GM23338 (cell line): ENCODE measurements at regions not wholly inside any gene's neighbourhood (a gene's known extent, or its start where the extent isn't known, plus 50 kb on each side); places are given as distances from the start of the nearest gene placed in this dataset.

Source experiments
- CTCF ChIP-seq, 2 experiments: fragments of 200-600 bp in 1 of 2; sonication (generic) in 1 of 2; conservative IDR thresholded peaks; 2 replicates each; pipeline versions ENCODE4 v1.5.1 to v1.6.1; 2016 to 2017; ENCODE audit warnings: antibody characterized with exemption in 2 of 2, low read depth in 2 of 2, mild to moderate bottlenecking in 2 of 2, moderate library complexity in 1 of 2
- ETS1 ChIP-seq: IDR thresholded peaks from 2 replicates; pipeline ENCODE4 v1.6.1; 2016; ENCODE audit warnings: antibody characterized with exemption
- POLR2AphosphoS5 ChIP-seq: IDR thresholded peaks from 2 replicates; pipeline ENCODE4 v1.6.1; 2016; ENCODE audit warnings: antibody characterized with exemption, low read depth
- REST ChIP-seq: IDR thresholded peaks from one replicate; pipeline ENCODE4 v1.6.1; 2018; ENCODE audit warnings: antibody characterized with exemption; ENCODE audit not compliant: unreplicated experiment
- ZNF331 ChIP-seq: fragments of 250-450 bp; sonication (Bioruptor Pico); IDR thresholded peaks from 2 replicates; pipeline ENCODE4 v1.5.0; 2020; ENCODE audit warnings: low read depth, mild to moderate bottlenecking, moderate library complexity

- TF ChIP-seq ZNF331 (CRISPR knock-in tag), result no peak
- TF ChIP-seq CTCF (conservative IDR thresholded peaks at IDR 0.05; ENCODE audit: low read depth in 2 of 2), result no peak
- no peak for TF ChIP-seq REST
- TF ChIP-seq ETS1, result no peak
- TF ChIP-seq POLR2AphosphoS5, result no peak
These were observed 86.2 kb upstream of the NCAM1 start for GRCh38 chr11:112874980-112875379.
